ENCODE measurements at regions not wholly inside any gene's neighbourhood (a gene's known extent, or its start where the extent isn't known, plus 50 kb on each side); places are given as distances from the start of the nearest gene placed in this dataset.

DNA sequence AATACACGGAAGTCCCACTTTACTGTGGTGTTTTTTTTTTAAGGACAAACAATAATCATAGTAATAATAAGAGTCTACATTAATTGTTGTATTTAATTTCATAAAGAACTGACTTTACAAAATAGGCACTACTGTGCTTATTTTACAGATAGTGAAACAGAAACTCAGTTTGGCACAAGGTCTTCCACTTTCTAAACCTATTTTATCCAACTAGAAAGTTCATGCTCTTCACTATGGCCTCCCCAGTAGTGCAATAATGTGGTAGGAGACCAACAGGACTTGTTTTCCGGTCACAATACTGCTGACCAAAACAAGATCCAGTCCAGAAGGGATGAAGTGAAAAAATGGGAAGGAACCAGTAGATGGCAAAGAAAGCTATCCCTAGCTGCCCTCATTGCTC is 531.6 kb downstream of the CAAP1 start:
- H3K36me3 ChIP-seq: no peaks in the 10 kb centered on the region
- no peaks in the 10 kb centered on the region for H3K27me3 ChIP-seq
- 78 to 79% methylated on average over 2 of the region's 2 CpGs for WGBS, 2 donors
- H3K4me1 ChIP-seq: no peaks in the 10 kb centered on the region
- DNase-seq: no peak
- intact Hi-C loops (cut with DNase I): no loop called here
- H3K27ac ChIP-seq: no peak overlapping the region
- H3K9me3 ChIP-seq: no peaks in the 10 kb centered on the region
- no peak overlapping the region for H3K4me3 ChIP-seq
- TF ChIP-seq POLR2A (IDR thresholded peaks at IDR 0.05): no peak
- TF ChIP-seq, protein P1, sequence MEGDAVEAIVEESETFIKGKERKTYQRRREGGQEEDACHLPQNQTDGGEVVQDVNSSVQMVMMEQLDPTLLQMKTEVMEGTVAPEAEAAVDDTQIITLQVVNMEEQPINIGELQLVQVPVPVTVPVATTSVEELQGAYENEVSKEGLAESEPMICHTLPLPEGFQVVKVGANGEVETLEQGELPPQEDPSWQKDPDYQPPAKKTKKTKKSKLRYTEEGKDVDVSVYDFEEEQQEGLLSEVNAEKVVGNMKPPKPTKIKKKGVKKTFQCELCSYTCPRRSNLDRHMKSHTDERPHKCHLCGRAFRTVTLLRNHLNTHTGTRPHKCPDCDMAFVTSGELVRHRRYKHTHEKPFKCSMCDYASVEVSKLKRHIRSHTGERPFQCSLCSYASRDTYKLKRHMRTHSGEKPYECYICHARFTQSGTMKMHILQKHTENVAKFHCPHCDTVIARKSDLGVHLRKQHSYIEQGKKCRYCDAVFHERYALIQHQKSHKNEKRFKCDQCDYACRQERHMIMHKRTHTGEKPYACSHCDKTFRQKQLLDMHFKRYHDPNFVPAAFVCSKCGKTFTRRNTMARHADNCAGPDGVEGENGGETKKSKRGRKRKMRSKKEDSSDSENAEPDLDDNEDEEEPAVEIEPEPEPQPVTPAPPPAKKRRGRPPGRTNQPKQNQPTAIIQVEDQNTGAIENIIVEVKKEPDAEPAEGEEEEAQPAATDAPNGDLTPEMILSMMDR (IDR thresholded peaks at IDR 0.05): no peak

DNA sequence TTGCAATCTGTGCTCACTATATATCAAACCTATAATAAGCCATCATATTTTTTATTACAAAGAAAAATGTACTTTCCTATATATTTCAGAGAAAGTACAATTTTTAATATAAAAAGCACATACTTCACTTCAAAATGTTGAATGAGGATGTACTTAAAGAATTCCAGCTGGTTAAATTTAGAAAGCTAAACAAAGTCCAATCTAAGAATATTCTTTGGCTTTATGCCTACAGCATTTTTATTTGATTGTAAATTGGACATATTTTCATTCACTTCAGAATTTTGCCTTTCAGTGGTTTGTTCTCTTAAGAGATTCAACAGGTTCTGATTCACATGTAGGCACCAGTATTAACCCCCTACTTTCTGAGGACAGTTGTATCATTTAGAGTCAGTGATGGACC is 533.8 kb downstream of the CAAP1 start:
- Histone ChIP-seq H3K4me3 (no peak overlapping the region), H3K27ac (no peak overlapping the region), H3K9me3 (no peaks in the 10 kb centered on the region), H3K4me1 (no peaks in the 10 kb centered on the region), H3K27me3 (no peaks in the 10 kb centered on the region), H3K36me3 (no peaks in the 10 kb centered on the region)
- intact Hi-C loops (cut with DNase I): no loop called here
- TF ChIP-seq POLR2A (IDR thresholded peaks at IDR 0.05): no peak
- TF ChIP-seq, protein P1 (IDR thresholded peaks at IDR 0.05): no peak
- DNase-seq: no peak

DNA sequence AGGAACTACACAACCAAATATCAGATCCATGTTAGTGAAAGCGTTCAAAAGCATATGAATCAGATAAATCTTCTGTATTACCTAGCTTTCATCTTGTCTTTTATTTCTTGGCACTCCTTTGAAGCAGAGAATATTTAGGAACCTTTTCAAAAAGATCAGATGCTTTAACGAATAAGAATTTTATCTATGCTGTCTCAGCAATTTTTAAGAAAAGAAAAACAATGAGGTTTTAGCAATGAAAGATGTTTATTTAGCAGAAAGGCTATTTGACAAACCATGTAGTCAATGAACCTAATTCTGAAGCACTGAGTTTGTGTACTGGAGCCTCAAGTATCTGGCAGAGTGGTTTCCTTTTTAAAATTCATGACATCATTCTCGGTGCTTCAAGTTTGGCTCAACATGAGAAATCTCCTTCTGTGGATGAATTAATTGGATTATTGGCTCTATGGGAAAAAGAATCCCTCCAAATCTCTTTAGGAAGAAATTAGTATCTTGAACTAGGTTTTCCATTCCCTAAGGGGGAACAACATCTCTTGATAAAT is 534.7 kb downstream of the CAAP1 start:
- H3K4me1 ChIP-seq: no peaks in the 10 kb centered on the region
- H3K9me3 ChIP-seq: no peaks in the 10 kb centered on the region
- H3K4me3 ChIP-seq: no peak overlapping the region
- H3K36me3 ChIP-seq: no peaks in the 10 kb centered on the region
- no peak for DNase-seq
- TF ChIP-seq, protein P1 (IDR thresholded peaks at IDR 0.05): no peak
- TF ChIP-seq POLR2A (IDR thresholded peaks at IDR 0.05): no peak
- no peaks in the 10 kb centered on the region for H3K27me3 ChIP-seq
- intact Hi-C loops (cut with DNase I): no loop called here
- no peak overlapping the region for H3K27ac ChIP-seq
- WGBS, 2 donors: 33 to 39% methylated on average over 3 of the region's 3 CpGs

DNA sequence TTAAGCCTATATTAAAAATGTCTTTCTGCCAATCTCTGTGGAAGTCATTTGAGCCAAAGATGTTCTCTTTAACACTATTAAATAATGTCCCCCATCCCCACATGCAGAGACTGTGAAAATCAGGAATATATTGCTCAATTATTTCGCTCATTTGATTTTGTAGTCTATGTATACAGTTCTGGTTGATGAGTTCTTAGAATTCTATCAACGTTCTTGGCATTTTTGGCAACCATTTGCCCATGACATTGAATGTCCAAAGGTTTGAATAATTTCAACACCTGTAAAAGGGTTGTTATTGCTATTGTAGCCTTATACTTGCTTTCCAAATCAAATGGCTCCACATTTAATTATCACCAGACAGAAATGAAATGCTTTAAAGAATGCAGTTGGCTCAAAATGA is 536.1 kb downstream of the CAAP1 start:
- Histone ChIP-seq H3K4me3 (no peak overlapping the region), H3K27ac (no peak overlapping the region), H3K36me3 (no peaks in the 10 kb centered on the region), H3K27me3 (no peaks in the 10 kb centered on the region), H3K4me1 (no peaks in the 10 kb centered on the region), H3K9me3 (no peaks in the 10 kb centered on the region)
- TF ChIP-seq POLR2A (IDR thresholded peaks at IDR 0.05): no peak
- TF ChIP-seq, protein P1 (IDR thresholded peaks at IDR 0.05): no peak
- intact Hi-C loops (cut with DNase I): no loop called here
- WGBS, 2 donors: 36 to 47% methylated on average over 2 of the region's 2 CpGs
- DNase-seq: no peak

DNA sequence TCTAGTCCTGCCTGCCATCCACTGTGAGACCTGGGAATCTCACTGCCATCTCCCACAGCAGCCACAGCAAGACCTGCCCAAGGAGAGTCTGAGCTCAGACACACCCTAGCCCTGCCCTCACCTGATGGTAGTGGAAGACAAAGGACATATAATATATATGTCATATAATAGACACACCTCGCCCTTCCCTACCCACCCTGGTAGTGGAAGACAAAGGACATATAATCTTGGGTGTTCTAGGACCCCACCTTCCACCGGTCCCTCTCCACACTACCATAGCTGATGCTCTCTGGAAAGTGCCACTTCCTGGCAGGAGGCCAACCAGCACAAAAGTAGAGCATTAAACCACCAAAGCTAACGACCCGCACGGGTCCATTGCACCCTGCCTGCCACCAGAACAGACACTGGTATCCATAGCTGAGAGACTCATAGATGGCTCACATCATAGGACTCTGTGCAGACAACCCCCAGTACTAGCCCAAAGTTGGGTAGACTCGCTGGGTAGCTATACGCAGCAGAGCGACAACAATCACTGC is 545.6 kb downstream of the CAAP1 start:
- intact Hi-C loops (cut with DNase I): no loop called here
- no peak overlapping the region for H3K4me3 ChIP-seq
- H3K9me3 ChIP-seq: no peaks in the 10 kb centered on the region
- H3K27ac ChIP-seq: no peak overlapping the region
- no peak for DNase-seq
- no peaks in the 10 kb centered on the region for H3K27me3 ChIP-seq
- H3K36me3 ChIP-seq: no peaks in the 10 kb centered on the region
- TF ChIP-seq, protein P1 (IDR thresholded peaks at IDR 0.05): no peak
- no peak for TF ChIP-seq POLR2A (IDR thresholded peaks at IDR 0.05)
- no peaks in the 10 kb centered on the region for H3K4me1 ChIP-seq
- 74 to 91% methylated on average over 5 to 7 of the region's 8 CpGs for WGBS, 2 donors
